Upper lobe of left lung (tissue), 4 donors: ENCODE measurements at regions not wholly inside any gene's neighbourhood (a gene's known extent, or its start where the extent isn't known, plus 50 kb on each side); places are given as distances from the start of the nearest gene placed in this dataset.

Source experiments
- CTCF ChIP-seq, 6 experiments: fragments of 450-650 bp in 4 of 6; fragments of 200-600 bp in 2 of 6; sonication (generic) in 2 of 6; IDR thresholded peaks; one replicate each; pipeline ENCODE4 v1.5.1; 2016 to 2019; ENCODE audit warnings: antibody characterized with exemption in 6 of 6
- EP300 ChIP-seq, 4 donors: sonication (generic); formaldehyde crosslinking; IDR thresholded peaks; one replicate each; pipeline ENCODE4 v1.5.1; 2017; ENCODE audit warnings: antibody characterized with exemption in 4 of 4, control low read depth in 2 of 4
- POLR2A ChIP-seq, 4 donors: fragments of 450-650 bp; IDR thresholded peaks; one replicate each; pipeline ENCODE4 v1.5.1; 2016 to 2017; ENCODE audit warnings: antibody characterized with exemption in 4 of 4, mild to moderate bottlenecking in 2 of 4
- POLR2AphosphoS5 ChIP-seq, 2 donors: sonication (generic); formaldehyde crosslinking; IDR thresholded peaks; one replicate each; pipeline ENCODE4 v1.5.1; 2017; ENCODE audit warnings: antibody characterized with exemption in 2 of 2

GRCh38 chr13:63149375-63149774 is 1733.7 kb upstream of the PCDH20 start:
- TF ChIP-seq CTCF (IDR thresholded peaks at IDR 0.05) (no peak), POLR2A (IDR thresholded peaks at IDR 0.05) (no peak), EP300 (IDR thresholded peaks at IDR 0.05) (no peak), POLR2AphosphoS5 (IDR thresholded peaks at IDR 0.05) (no peak)
